Hippocampal formation (tissue), 2 donors: ENCODE measurements at regions not wholly inside any gene's neighbourhood (a gene's known extent, or its start where the extent isn't known, plus 50 kb on each side); places are given as distances from the start of the nearest gene placed in this dataset.
"Not testable (repeated sequence)": the region's sequence is repeated elsewhere in the genome, so short reads cannot be mapped to it uniquely, and the experiment has no call there.

Source experiments
- DNase-seq, 2 donors: peaks; one replicate each; lab custom pipeline; 2025; lab: John Stamatoyannopoulos, UW

DNA sequence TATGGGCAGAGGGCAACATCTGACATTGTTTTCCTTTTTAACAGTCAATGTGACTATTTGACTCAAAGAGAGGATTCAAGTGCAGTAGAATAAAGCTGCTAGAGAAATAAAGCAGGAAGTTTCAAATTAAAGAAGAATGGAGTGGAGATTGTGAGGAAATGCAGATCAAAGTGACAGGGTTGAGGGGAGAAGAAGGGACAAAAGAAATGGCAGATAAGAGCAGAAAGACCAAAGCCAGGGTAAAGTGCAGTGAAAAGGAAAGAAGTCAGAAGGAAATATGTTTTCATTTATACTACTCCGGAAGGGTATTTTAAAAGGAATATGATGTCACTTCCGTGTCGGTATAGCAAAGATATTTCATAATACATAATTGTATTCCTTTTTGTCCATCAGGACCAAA, 297.5 kb upstream of the CRIM1 start:
- DNase-seq: no peak

DNA sequence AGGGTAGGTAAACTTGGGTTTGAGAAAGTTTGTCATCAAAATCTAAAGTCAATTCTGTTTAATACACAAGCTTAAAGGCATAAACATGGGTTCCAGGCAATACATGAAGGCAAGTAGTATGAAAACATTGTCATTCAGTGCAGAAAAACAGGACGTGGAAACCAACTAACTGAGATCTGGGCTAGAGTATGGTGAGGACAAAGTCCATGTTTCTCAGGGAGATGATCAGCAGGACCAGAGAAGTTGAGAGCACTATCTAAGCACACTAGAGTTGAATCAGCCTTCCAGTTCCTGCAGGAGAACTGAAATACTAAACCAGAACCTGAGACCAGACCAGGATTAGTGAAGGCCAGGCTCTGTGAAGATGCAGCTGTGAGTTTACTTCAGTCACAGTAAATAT, 302.8 kb upstream of the CRIM1 start:
- no peak for DNase-seq

DNA sequence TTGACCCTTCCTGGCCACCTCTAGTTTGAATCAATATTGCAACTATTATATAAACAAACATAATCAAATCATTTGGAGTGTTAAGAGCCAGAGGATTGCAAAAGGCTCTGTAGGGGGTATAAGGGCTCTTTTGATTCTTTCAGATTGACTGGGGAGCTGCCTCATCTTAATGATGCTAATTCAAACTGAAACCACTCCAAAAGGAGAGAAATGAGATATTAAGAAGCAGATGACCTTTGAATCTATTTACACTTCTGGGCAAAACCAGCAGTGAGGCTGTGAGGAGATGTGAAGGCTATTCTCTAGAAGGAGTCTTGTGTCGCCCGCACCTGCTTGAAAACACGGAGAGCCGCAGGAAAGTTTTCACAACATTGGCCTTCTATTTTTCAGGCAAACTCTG, 311.2 kb upstream of the CRIM1 start:
- DNase-seq: no peak

DNA sequence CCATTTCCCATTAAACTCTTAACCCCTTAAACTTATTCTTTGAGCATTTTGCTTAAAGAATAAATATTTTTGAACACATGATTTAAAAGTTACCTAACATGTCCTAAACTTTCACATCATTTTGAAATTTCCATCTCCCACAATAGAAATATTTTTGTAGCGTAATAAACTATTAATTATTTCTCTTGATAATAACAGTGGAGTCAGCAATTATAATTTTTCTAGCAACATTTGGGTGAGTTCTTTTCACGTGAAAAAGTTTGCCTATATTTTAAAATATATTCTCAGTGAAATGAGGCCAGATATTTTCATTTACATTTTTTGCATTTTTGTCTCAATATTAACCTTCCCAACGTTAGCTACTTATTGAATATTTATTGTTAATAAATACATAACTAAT, 320.4 kb upstream of the CRIM1 start:
- no peak for DNase-seq

DNA sequence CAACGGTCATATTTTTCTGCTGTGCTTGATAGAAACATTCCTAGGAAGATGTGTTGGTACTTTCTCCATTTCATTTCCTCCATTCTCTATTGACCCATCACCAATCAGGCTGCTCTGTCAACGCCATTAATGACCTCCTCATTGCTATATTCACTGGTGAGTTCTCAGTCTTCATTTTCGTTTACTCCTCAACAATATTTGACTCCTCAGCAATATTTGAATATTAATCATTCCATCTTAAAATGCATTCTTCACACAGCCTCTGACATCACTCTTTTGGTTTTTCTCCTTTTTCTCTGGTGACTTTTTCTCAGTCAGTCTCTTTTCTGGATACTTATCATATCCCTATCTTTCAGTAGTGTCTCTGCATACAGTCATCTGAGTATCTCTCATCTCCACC, 323.5 kb upstream of the CRIM1 start:
- DNase-seq: no peak

DNA sequence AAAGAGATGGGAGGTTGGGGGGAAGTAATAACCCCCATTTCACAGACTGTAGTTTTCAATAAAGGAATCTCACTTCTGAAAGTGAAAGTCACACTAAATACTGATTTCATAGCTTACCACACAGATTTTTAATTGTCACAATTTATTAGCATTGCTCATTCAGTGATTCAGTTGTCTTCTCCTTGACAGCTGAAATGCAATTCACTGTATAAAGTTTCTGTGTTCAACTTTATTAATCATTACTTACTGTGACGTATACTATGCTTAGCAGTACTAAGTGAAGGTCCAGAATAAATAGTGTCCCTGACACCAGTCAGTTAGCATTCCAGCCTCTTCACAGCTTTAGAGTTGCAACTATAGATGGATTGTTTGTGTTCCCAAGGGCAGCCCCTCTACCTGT, 324.1 kb upstream of the CRIM1 start:
- no peak for DNase-seq

DNA sequence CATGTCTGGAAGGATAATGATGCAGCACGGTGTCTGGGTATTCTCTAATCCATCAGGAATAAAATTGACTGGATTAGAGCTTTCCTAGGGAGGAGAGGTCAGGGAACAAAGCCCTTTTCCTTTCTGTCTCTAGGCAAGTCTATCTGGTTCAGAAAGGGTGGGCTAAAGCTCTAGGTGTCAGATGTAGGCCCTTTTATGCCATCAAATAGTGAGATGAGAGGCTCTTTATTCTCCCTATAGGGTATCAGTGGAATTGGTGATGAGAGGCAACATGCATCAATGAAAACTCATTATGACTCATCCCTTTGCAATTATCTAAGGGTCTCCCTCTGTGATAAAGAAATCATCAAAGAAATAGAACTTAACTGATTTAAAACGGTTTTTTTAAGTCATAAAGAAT, 328.0 kb upstream of the CRIM1 start:
- no peak for DNase-seq

DNA sequence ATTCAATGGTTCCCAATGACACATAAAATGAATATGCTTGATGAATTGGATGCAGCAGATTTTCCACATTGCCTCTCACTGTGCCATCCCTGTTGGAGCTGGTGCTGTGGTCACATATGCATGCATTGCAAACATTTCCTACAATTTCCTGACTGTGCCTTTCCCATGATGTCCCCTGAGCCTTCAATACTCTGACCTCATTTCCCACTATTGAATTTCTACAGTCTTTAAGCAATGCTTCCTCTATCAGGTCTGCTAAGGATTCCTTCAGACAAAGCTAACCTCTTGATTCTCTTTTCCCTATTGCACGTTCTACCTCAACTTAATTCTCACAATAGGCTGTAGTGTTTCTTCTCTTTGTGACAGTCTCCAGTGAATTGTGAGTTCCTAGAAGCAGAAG, 342.5 kb upstream of the CRIM1 start:
- DNase-seq: no peak

DNA sequence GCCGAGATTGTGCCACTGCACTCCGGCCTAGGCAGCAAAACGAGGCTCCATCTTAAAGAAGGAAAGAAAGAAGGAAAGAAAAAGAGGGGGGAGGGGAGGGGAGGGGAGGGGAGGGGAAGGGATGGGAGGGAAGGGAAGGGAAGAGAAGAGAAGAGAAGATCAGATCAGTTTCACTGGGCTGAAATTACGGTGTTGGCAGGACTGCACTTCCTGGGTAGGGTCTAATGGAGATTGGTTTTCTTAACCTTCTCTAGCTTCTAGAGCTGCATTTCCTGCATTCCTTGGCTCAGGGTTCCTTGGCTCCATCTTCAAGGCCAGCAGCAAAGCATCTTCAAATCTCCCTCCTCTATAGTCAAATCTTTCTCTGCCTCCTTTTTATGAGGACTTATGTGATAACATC, 349.1 kb upstream of the CRIM1 start:
- no peak for DNase-seq

DNA sequence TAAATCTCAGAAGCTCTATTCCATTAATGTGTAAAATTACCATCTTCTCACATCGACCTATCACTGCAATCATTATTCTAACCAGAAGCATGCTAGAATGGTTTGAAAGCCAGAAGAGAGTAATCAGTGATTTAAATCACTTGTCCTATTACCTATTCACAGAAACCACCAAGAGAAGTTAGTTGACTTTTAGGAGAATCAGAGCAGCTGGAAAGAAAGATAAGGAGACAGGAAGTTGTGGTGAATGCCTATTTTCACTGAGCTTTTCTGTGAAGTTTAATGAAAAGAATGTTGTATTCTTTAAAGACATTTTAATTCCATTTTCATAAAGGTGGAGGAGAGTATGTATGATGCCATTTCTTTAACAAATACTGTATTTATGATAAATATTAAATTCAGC, 352.6 kb upstream of the CRIM1 start:
- DNase-seq: no peak

DNA sequence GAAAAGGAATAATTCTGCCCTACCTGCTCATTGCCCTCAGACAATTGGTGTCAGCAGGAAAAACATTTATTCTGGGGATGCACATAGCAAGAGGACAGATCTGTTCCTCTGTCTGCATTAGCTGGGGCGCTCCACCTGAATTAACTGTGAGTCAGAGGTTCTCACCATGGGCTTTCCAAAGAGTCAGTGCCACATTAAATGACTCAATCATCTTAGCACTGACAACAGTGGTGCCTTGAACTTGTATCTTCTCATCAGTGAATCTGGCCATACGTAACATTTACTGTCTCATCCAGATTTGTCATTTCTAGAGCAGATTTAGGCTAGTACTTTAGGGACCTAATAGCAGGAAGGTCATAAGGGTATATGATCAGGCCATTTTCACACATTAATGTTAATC, 358.1 kb upstream of the CRIM1 start:
- DNase-seq: no peak

DNA sequence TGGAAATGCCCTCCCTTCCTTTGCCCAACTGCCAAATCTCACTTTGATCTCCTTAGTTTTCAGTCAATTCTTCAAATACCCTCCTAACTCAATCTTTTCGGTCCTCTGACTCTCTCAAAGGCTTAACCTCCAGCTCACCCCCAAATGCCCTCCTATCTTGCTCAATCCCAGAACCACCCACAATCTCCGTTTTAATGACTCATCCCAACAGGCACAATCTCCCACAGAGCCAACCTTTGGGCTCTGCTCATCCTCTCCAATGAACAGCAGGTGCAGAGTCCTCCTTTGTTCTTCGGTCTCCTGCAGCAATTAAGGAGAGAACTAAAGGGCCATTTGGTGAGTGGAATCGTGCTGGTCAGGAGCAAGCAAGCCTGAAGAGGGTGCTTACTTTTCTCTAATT, 366.1 kb upstream of the CRIM1 start:
- DNase-seq: no peak

DNA sequence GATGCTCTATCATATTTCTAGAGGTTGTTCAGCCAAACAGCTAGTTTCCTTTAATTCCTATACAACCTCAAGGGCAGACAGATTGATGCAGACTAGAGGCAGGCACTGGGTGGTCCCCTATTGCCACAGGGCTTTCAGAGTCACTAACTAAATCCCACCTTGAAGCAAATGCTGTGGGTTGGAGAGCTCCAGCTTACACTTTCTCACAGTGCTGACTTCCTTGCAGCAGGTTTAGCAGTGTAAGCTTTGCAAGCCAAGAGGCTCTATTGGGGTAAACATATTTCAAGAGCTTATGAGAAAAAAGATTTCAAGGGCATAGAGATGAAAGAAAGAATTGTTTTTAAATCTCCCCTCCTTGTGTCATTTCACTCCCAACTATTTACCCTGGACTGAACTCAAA, 366.5 kb upstream of the CRIM1 start:
- DNase-seq: no peak

DNA sequence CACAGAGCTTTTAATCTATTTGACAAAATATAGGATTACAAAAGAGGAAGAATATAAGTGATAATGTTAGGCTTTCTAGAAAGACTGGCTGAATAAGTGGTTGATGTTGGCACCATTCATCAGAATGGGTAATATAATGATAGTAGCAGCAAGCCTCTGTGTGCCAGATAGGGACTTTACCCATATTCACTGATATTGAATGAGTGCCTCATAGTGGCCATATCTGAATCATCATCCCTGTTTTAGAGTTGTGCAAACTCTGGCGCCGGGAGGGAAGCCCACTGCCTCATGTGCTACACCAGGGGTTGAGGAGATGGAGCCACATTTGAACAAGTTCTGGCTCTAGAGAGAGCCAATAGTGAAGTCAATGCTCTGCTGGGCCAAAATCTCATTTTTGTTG, 368.7 kb upstream of the CRIM1 start:
- no peak for DNase-seq

DNA sequence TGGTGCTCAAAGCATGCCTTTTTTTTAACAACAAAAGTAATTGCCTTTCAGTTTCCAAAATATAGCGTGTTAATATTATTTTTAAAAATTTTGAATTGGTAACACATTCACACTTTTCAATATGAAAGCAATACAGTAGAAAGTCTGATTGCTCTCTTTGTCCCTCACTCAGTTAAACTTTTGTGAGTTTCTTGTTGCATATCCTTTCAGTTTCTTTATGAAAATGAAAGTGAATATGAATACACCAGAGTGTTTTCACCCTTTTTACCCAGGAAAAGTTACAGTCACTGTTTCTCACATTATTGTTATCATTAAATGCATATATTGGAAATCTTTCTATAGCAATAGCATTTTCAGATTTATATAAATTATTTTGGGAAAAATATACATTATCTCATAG, 377.4 kb upstream of the CRIM1 start:
- no peak for DNase-seq

DNA sequence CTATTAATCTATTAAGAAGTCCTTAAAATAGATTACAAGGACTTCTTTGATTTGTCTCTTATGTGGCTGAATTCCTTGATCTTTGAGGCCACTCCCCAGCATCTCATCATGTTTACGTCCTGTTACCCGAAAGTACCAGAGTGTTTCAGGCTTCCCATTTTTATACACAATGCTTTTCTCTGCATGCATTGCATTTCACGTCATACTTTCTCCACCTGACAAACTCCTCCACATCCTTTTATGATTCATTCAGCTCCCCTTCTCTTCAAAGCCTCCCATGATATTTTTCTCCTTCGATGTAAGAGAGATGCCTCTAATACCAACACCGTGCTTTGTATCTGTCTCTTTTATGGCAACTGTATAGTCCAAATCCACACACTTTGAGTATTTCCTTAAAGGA, 379.0 kb upstream of the CRIM1 start:
- DNase-seq: no peak

DNA sequence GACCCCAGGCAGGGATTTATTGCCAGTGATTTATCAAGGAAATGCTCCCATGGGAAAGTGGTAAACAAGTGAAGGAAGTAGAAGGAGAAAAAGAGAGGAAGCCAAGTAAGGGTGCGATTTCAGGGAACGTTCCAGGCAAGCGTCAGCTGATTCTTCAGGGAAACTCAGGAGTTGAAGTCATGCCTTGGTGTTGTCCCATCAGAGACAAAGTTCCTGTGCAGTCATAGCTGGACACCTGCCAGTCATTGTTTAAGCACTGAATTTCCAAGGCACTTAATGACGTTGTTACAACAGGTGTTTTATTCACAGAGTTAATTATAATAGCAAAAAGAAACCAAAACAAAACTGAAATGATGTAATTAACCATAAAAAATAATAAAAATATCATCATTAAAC, 381.8 kb upstream of the CRIM1 start:
- DNase-seq: no peak

DNA sequence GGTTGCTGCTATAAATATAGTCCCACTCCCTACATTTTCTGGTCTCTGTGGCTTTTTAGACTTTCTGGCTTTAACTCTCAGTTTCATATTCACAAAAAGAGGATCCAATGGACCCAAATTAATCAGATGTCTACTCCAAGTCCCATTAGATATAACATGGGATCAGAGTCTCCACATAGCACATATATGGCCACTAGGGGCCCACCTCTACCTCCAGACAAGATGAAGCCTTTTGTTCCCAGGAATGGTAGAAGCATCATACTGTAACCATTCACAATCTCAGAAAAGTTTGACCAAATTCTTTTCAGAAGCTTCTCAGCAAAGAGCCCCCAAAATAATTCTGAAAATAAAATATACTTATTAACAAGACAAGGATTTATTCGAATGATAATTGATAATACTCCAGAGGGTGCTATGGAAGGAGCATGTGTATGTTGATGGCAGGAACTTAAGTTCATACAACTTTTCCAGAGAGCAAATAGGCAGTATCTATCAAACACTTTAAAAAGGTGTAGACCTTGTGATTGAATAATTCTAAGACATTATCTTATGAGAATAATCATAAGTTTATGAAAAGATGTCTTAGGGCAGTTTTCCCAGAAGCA, 382.3 kb upstream of the CRIM1 start:
- DNase-seq: no peak

DNA sequence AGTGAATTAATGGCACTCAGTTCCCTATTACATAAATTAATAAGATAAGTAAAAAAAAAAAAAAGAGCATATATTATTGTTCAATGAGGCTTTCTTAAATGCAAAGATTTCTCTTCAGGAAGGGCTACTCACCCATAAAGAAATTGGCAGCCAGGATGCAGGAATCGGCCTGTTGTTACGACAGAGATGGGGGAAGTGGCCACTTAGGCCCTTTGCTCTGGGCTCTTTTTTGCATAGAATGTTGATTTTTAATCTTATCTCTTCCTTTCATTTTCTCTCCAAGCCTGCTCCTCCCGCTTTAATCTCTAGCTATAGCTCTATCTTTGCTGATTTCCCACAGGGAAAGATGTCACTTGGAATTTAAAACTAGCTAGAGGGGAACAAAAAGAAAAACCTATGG, 391.8 kb upstream of the CRIM1 start:
- DNase-seq: no peak

DNA sequence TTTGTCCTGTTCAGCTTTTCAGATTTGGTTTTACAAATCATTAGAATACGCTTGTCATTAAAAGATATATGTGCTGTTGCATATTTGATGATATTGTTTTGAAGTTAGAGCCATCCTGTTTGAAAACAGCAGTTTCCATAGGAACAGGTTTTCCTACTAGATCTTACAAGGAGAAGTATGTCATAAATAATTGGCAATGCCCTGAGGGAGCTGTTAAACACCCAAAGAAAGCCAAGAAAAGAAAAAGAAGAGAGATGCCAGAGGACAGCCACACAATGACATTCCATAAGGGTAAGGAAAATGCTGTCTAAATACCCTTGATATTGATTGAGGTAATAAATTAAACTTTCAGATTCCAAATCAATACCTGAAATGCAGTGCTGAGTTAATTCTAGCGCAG, 392.2 kb upstream of the CRIM1 start:
- no peak for DNase-seq

DNA sequence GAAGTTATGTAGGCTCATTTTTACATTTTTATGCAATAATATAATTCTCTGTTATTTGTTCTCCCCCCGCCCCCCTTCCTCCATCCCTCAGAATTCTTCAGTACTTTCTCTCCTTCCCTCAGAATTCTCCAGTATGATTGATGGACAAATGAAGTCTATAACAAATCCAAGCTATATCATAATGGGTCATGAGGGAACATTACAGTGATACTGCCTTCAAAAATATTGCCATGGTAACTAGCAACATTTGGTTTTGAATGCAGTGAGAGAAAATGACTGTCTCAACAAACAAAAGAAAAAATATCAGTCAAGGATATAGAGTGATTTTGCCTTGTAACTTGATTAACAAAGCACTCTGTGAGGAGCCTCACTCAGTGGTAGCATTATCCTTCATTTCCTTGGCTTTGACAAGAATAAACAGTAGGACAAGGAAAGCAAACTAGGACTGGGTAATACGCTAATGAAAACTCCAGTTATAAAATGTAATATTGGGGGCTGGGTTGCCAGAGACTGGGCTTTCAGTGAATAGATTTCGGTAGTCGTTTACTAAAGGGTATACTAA, 392.9 kb upstream of the CRIM1 start:
- no peak for DNase-seq

DNA sequence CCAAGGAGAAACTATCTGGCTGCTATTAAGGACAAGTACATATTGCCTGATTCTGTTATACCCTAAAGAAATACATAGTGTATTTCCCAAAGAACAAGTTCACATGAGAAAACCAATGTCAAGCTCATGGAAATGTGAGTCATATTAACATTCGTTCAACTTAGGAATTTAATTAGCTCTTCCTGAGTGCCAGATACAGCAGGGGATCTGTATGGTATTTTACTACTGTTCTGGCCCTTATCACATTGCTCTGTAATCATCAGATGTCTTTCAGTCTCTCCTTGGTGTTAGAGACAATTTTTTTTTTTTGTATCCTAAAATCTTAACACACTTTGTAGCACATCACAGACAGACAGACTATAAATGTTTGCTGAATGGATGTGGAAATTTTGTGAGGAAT, 395.0 kb upstream of the CRIM1 start:
- DNase-seq: no peak

DNA sequence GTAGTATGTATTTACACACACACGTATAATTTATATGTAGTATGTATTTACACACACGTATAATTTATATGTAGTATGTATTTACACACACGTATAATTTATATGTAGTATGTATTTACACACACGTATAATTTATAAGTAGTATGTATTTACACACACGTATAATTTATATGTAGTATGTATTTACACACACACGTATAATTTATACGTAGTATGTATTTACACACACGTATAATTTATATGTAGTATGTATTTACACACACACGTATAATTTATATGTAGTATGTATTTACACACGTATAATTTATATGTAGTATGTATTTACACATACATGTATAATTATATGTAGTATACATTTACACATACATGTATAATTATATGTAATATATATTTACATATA, 398.5 kb upstream of the CRIM1 start:
- DNase-seq: not testable (repeated sequence)

DNA sequence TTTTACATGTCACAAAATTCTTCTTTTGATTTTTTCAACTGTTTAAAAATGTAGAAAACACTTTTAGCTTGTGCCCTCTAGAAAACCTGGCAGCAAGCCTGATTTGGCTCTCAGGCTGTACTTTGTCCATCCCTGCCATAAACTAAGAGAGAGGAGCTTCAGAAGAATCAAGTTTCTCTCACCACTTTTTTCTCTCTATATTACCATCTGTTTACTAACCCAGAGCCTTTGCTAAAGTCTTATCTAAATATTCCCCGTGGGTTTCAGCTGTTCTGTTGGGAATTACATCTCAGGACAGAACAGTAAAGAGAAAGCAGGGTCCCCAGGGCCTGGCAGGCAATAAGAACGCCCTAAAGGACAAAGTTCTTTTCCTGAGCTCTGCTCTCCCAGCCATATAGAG, 409.1 kb upstream of the CRIM1 start:
- no peak for DNase-seq

DNA sequence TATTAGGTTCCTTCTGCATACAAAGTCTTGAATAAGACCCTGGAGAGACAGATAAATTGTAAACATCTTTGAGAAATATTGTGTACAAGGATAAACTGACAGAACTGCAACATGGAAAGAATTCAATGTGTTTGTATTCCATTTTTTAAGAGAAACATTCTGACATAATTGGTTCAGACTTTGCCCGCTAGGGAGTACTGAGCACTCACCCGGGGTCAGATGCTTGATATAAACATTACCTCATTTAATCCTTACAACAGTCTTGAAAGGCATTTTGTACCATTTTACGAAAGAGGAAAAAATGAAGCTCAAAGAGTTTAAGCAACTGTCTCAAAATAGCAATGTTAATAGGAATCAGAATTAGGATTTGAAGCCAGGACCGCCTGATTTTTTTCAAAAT, 416.7 kb upstream of the CRIM1 start:
- DNase-seq: no peak
